ENCODE measurements at regions not wholly inside any gene's neighbourhood (a gene's known extent, or its start where the extent isn't known, plus 50 kb on each side); places are given as distances from the start of the nearest gene placed in this dataset.

DNA sequence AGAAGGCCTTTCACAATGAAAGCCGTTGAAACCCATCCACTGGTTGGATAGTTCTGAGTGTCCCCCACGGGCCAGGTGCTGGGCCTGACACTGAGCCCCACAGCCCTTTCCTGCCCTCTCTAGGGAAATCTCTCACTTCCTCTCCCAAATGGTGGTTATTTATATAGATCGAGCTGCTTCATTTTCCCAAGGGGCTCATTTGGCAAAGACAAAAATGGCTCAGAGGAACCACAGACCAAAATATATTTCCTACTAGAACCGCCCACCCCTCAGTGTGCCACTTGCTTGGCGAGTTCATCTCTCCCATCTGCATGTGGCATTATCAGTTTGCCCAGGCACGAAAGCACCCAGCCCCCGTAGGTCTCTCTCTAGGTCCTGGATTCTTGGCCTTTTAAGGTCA lies 53.3 kb upstream of the STIM2 start:
- POLR2A ChIA-PET (ENCODE audit: unreplicated experiment), result no interaction called here

More for the DNA sequence above, 53.3 kb upstream of the STIM2 start:
- in situ Hi-C loops (cut with MboI; ENCODE audit: low sequenced_read_pairs) (no loop called here), dilution Hi-C loops (cut with HindIII; ENCODE audit: low sequenced_read_pairs, unreplicated experiment) (no loop called here), intact Hi-C loops (cut with micrococcal nuclease) (no loop called here)
- no peaks in the 10 kb centered on the region; the same call in 1 of the 2 replicates for H3K27me3 ChIP-seq (ENCODE audit: control insufficient read depth, insufficient read depth, low read length)
- H3K9me3 ChIP-seq (ENCODE audit: control insufficient read depth, insufficient read depth, low read length), result no peaks in the 10 kb centered on the region
- H4K5ac ChIP-seq (ENCODE audit: low read depth, low read length), result no peak overlapping the region
- BruUV-seq (replicated peaks), result no TSS peak
- WGBS, 2 experiments (ENCODE audit: extremely low coverage in 2 of 2, insufficient read length in 1 of 2), result 92% methylated on average over 2 of the region's 7 CpGs; no CpG with 5 or more reads in 1 of the 2 experiments
- H2BK15ac ChIP-seq (ENCODE audit: low read depth, low read length), result no peak overlapping the region
- no peak overlapping the region for H3K23ac ChIP-seq (ENCODE audit: low read depth, low read length)
- DNase-seq, result no peak
- no peak overlapping the region for H3K4me3 ChIP-seq (ENCODE audit: insufficient read depth, low read depth, low read length)
- H4K20me1 ChIP-seq (ENCODE audit: insufficient read depth, low read length), result no peaks in the 10 kb centered on the region
- H3K4me1 ChIP-seq (ENCODE audit: control insufficient read depth, insufficient read depth, low read length), result peaks cover 4% of the 10 kb centered on the region; the same call in 1 of the 2 replicates
- H3K4ac ChIP-seq (ENCODE audit: low read depth, low read length), result no peak overlapping the region
- no peak overlapping the region for H4K8ac ChIP-seq (ENCODE audit: low read depth in 2 of 2, low read length in 2 of 2)
- TF ChIP-seq, protein P1, sequence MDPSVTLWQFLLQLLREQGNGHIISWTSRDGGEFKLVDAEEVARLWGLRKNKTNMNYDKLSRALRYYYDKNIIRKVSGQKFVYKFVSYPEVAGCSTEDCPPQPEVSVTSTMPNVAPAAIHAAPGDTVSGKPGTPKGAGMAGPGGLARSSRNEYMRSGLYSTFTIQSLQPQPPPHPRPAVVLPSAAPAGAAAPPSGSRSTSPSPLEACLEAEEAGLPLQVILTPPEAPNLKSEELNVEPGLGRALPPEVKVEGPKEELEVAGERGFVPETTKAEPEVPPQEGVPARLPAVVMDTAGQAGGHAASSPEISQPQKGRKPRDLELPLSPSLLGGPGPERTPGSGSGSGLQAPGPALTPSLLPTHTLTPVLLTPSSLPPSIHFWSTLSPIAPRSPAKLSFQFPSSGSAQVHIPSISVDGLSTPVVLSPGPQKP (IDR thresholded peaks at IDR 0.05; ENCODE audit: borderline replicate concordance, low read depth, low read length), result no peak
- TF ChIP-seq RFX5 (IDR thresholded peaks at IDR 0.05; ENCODE audit: low read depth, low read length) (no peak), FOS (IDR thresholded peaks at IDR 0.05; ENCODE audit: low read depth, low read length) (no peak), CEBPB (IDR thresholded peaks at IDR 0.05; ENCODE audit: low read depth, low read length) (no peak), NFE2L2 (IDR thresholded peaks at IDR 0.05; ENCODE audit: low read depth, low read length) (no peak), BHLHE40 (IDR thresholded peaks at IDR 0.05; ENCODE audit: low read depth, low read length) (no peak), POLR2A (IDR thresholded peaks at IDR 0.05; ENCODE audit: low read depth, low read length) (no peak), CHD1 (IDR thresholded peaks at IDR 0.05; ENCODE audit: low read depth, low read length) (no peak), MXI1 (IDR thresholded peaks at IDR 0.05; ENCODE audit: borderline replicate concordance, low read depth, low read length) (no peak), MAFK (IDR thresholded peaks at IDR 0.05; ENCODE audit: low read depth, low read length) (no peak), MAZ (IDR thresholded peaks at IDR 0.05; ENCODE audit: borderline replicate concordance, low read depth, low read length) (no peak), SMC3 (IDR thresholded peaks at IDR 0.05; ENCODE audit: low read depth, low read length) (no peak), RAD21 (IDR thresholded peaks at IDR 0.05; ENCODE audit: low read length) (no peak), RCOR1 (IDR thresholded peaks at IDR 0.05; ENCODE audit: insufficient replicate concordance, low read length) (no peak)
- TF ChIP-seq, protein P2, sequence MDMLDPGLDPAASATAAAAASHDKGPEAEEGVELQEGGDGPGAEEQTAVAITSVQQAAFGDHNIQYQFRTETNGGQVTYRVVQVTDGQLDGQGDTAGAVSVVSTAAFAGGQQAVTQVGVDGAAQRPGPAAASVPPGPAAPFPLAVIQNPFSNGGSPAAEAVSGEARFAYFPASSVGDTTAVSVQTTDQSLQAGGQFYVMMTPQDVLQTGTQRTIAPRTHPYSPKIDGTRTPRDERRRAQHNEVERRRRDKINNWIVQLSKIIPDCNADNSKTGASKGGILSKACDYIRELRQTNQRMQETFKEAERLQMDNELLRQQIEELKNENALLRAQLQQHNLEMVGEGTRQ (IDR thresholded peaks at IDR 0.05; ENCODE audit: low read depth, low read length), result no peak
- TF ChIP-seq, protein P3, sequence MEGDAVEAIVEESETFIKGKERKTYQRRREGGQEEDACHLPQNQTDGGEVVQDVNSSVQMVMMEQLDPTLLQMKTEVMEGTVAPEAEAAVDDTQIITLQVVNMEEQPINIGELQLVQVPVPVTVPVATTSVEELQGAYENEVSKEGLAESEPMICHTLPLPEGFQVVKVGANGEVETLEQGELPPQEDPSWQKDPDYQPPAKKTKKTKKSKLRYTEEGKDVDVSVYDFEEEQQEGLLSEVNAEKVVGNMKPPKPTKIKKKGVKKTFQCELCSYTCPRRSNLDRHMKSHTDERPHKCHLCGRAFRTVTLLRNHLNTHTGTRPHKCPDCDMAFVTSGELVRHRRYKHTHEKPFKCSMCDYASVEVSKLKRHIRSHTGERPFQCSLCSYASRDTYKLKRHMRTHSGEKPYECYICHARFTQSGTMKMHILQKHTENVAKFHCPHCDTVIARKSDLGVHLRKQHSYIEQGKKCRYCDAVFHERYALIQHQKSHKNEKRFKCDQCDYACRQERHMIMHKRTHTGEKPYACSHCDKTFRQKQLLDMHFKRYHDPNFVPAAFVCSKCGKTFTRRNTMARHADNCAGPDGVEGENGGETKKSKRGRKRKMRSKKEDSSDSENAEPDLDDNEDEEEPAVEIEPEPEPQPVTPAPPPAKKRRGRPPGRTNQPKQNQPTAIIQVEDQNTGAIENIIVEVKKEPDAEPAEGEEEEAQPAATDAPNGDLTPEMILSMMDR (conservative IDR thresholded peaks at IDR 0.05; ENCODE audit: low read depth, low read length), result no peak
- H2BK5ac ChIP-seq (ENCODE audit: low read depth, low read length, poor library complexity, severe bottlenecking), result no peak overlapping the region
- H3K14ac ChIP-seq (replicated peaks; ENCODE audit: low read depth, low read length), result no peak overlapping the region
- CTCF ChIA-PET, result no interaction called here
- no peak overlapping the region for H2BK20ac ChIP-seq (ENCODE audit: low read depth, low read length)
- H3K79me1 ChIP-seq (ENCODE audit: low read depth in 1 of 2, low read length in 2 of 2), result no peaks in the 10 kb centered on the region
- H3K9ac ChIP-seq (ENCODE audit: low read depth, low read length), result no peak overlapping the region
- H2BK120ac ChIP-seq (ENCODE audit: low read depth, low read length), result no peak overlapping the region
- no peak overlapping the region for H3K56ac ChIP-seq (ENCODE audit: extremely low read depth, insufficient read depth, low read length)
- ATAC-seq (ENCODE audit: low read depth), result no peak
- no peak overlapping the region for H4K91ac ChIP-seq (ENCODE audit: insufficient read depth, low read depth, low read length)
- H3K18ac ChIP-seq (ENCODE audit: low read depth, low read length), result no peak overlapping the region
- peaks cover 11% of the 10 kb centered on the region; the same call in 1 of the 2 replicates for H3K9me1 ChIP-seq (ENCODE audit: insufficient read depth, low read length)
- H3K4me2 ChIP-seq (ENCODE audit: low read depth, low read length), result no peak overlapping the region
- H2AK9ac ChIP-seq (replicated peaks; ENCODE audit: low read depth, low read length, poor library complexity), result no peak overlapping the region
- H3K27ac ChIP-seq (ENCODE audit: insufficient read depth, low read length), result no peak overlapping the region
- no peak overlapping the region for H2AK5ac ChIP-seq (ENCODE audit: low read depth, low read length)
- no peak overlapping the region for H2AFZ ChIP-seq (replicated peaks; ENCODE audit: low read length, poor library complexity)
- H3K36me3 ChIP-seq (ENCODE audit: control insufficient read depth, insufficient read depth, low read length), result no peaks in the 10 kb centered on the region
